Hematopoietic multipotent progenitor cell (in vitro differentiated cells): ENCODE measurements at regions not wholly inside any gene's neighbourhood (a gene's known extent, or its start where the extent isn't known, plus 50 kb on each side); places are given as distances from the start of the nearest gene placed in this dataset.
A peak's percentile ranks its signal among the peaks of the same experiment; 100 is the strongest.
"Not testable (repeated sequence)": the region's sequence is repeated elsewhere in the genome, so short reads cannot be mapped to it uniquely, and the experiment has no call there.

Experiments
- DNase-seq, 3 donors: peaks; one replicate each; pipeline ENCODE4 v3.0.0-alpha.2; 2011 to 2015; ENCODE audit warnings: low read depth in 2 of 3, low spot score in 2 of 3

GRCh38 chr15:91356083-91356482 is 256.0 kb downstream of the SV2B start:
- no peak for DNase-seq

- no peak for DNase-seq
Measured at GRCh38 chr15:91357011-91357410, 257.0 kb downstream of the SV2B start.

- no peak for DNase-seq
Measured at GRCh38 chr15:91357486-91357885, 257.4 kb downstream of the SV2B start.

- no peak for DNase-seq
Measured at GRCh38 chr15:91358405-91358804, 258.3 kb downstream of the SV2B start.

GRCh38 chr15:91361696-91362095 is 261.6 kb downstream of the SV2B start:
- DNase-seq = not testable (repeated sequence)

- peak in 2 of 3 donors; percentile 10 to 39 for DNase-seq
Measured at GRCh38 chr15:91366111-91366510, 266.1 kb downstream of the SV2B start.

- no peak for DNase-seq
Measured at GRCh38 chr15:91368611-91369010, 268.6 kb downstream of the SV2B start.

GRCh38 chr15:91369823-91370222 is 269.8 kb downstream of the SV2B start:
- peak in 2 of 3 donors; percentile 64 to 86 for DNase-seq

GRCh38 chr15:91371345-91371744 is 271.3 kb downstream of the SV2B start:
- DNase-seq = not testable (repeated sequence)

- no peak for DNase-seq
Measured at GRCh38 chr15:91374336-91374735, 274.3 kb downstream of the SV2B start.

GRCh38 chr15:91376038-91376437 is 276.0 kb downstream of the SV2B start:
- DNase-seq = no peak

- DNase-seq = no peak
Measured at GRCh38 chr15:91380114-91380513, 280.1 kb downstream of the SV2B start.

- no peak for DNase-seq
Measured at GRCh38 chr15:91383532-91383931, 283.5 kb downstream of the SV2B start.

- DNase-seq = peak in 1 of 3 donors; percentile 32
Measured at GRCh38 chr15:91384189-91384730, 284.2 kb downstream of the SV2B start.

- no peak for DNase-seq
Measured at GRCh38 chr15:91385311-91385710, 285.3 kb downstream of the SV2B start.

- DNase-seq = peak in 2 of 3 donors; percentile 33 to 77
Measured at GRCh38 chr15:91393186-91393585, 293.1 kb downstream of the SV2B start.

GRCh38 chr15:91400481-91400880 is 300.4 kb downstream of the SV2B start:
- DNase-seq = peak in 2 of 3 donors; percentile 3 to 43

GRCh38 chr15:91407269-91407889 is 307.3 kb downstream of the SV2B start:
- DNase-seq = peak in 2 of 3 donors; percentile 80 to 96

GRCh38 chr15:91408476-91409076 is 308.5 kb downstream of the SV2B start:
- DNase-seq = no peak

- no peak for DNase-seq
Measured at GRCh38 chr15:91409387-91409786, 309.3 kb downstream of the SV2B start.

- no peak for DNase-seq
Measured at GRCh38 chr15:91411586-91411985, 311.5 kb downstream of the SV2B start.
